HCT116 (cell line): ENCODE measurements at regions not wholly inside any gene's neighbourhood (a gene's known extent, or its start where the extent isn't known, plus 50 kb on each side); places are given as distances from the start of the nearest gene placed in this dataset.

Experiments
- ATAC-seq: fragments of 200-7000 bp; cut with Tn5 transposase; 2 replicates; pipeline ENCODE4 v1.9.1; 2020; ENCODE audit warnings: mild to moderate bottlenecking, moderate library complexity
- BruUV-seq: library from RNA; stranded (reverse); fragments of 400-500 nt; replicated peaks from 2 replicates; lab custom pipeline; 2021; lab: Mats Ljungman, UMichigan
- CTCF ChIA-PET: fragments of 300-600 bp; sonication (Branson Sonifier 250); formaldehyde crosslinking; loops from one replicate; lab custom pipeline; 2021; ENCODE audit warnings: antibody characterized with exemption; lab: Charles Lee
- POLR2A ChIA-PET: fragments of 300-600, 350-600 bp; sonication (Branson Sonifier 250); formaldehyde crosslinking; loops from one replicate; lab custom pipeline; 2021; ENCODE audit warnings: antibody characterized with exemption; lab: Charles Lee
- RAD21 ChIA-PET, 2 experiments: fragments of 300-600 bp; sonication (Branson Sonifier 250); formaldehyde crosslinking; loops; one replicate each; lab custom pipeline; 2023; ENCODE audit warnings: low total read pairs in 2 of 2; ENCODE audit not compliant: uncharacterized antibody in 2 of 2, unreplicated experiment in 2 of 2, low non-redundant PET in 1 of 2; lab: Charles Lee
- DNase-seq: peaks from one replicate; pipeline ENCODE4 v3.0.0-alpha.2; 2010; ENCODE audit warnings: low read depth, low spot score
- H2AFZ ChIP-seq: fragments of 200-600 bp; shearing (Covaris generic), sonication (generic); 2 replicates; pipeline ENCODE4 v1.6.1; 2017; ENCODE audit warnings: low read depth, mixed run types, mixed read lengths, antibody characterized with exemption, low read length; ENCODE audit not compliant: poor library complexity, severe bottlenecking
- H3K27ac ChIP-seq: 2 replicates; pipeline ENCODE4 v1.5.1; 2012; ENCODE audit warnings: low read depth, low read length
- H3K27me3 ChIP-seq: fragments of 200-600 bp; sonication (generic); 2 replicates; pipeline ENCODE4 v1.6.1; 2016; ENCODE audit warnings: mixed run types, low read length, mixed read lengths; ENCODE audit not compliant: insufficient read depth
- H3K36me3 ChIP-seq, 2 experiments: fragments of 200-500 bp in 1 of 2; fragments of 200-600 bp in 1 of 2; sonication (Bioruptor generic) in 1 of 2; sonication (generic) in 1 of 2; 2 replicates each; pipeline versions ENCODE4 v1.5.1 to v1.6.1; 2014 to 2016; ENCODE audit warnings: low read length in 2 of 2, inconsistent platforms in 1 of 2, mixed read lengths in 1 of 2, mixed run types in 1 of 2; ENCODE audit not compliant: insufficient read depth in 2 of 2, control insufficient read depth in 1 of 2
- H3K4me1 ChIP-seq, 2 experiments: fragments of 200-600 bp in 1 of 2; sonication (generic) in 1 of 2; 2 replicates each; pipeline versions ENCODE4 v1.5.1 to v1.6.1; 2012 to 2017; ENCODE audit warnings: low read length in 2 of 2, inconsistent platforms in 1 of 2, mild to moderate bottlenecking in 1 of 2, mixed read lengths in 1 of 2, mixed run types in 1 of 2, moderate library complexity in 1 of 2; ENCODE audit not compliant: insufficient read depth in 2 of 2, control insufficient read depth in 1 of 2
- H3K4me2 ChIP-seq: fragments of 200-600 bp; sonication (generic); 2 replicates; pipeline ENCODE4 v1.6.1; 2017; ENCODE audit warnings: mixed run types, low read length, mixed read lengths
- H3K4me3 ChIP-seq, 2 experiments: fragments of 200-600 bp in 1 of 2; sonication (generic) in 1 of 2; replicated peaks in 1 of 2; 2 replicates each; pipeline ENCODE4 v1.5.1; 2011 to 2016; ENCODE audit warnings: low read length in 2 of 2, control low read depth in 1 of 2, low read depth in 1 of 2, mild to moderate bottlenecking in 1 of 2, mixed read lengths in 1 of 2, mixed run types in 1 of 2
- H3K79me2 ChIP-seq: fragments of 200-600 bp; sonication (generic); 2 replicates; pipeline ENCODE4 v1.6.1; 2017; ENCODE audit warnings: mild to moderate bottlenecking, mixed run types, low read length, moderate library complexity, mixed read lengths; ENCODE audit not compliant: insufficient read depth
- H3K9ac ChIP-seq: fragments of 200-600 bp; sonication (generic); 2 replicates; pipeline ENCODE4 v1.6.1; 2016; ENCODE audit warnings: low read length, mixed read lengths
- H3K9me2 ChIP-seq: fragments of 200-600 bp; sonication (generic), shearing (Covaris generic); 2 replicates; pipeline ENCODE4 v1.6.1; 2017; ENCODE audit warnings: mixed run types, mild to moderate bottlenecking, moderate library complexity; ENCODE audit not compliant: insufficient read depth
- H3K9me3 ChIP-seq, 2 experiments: fragments of 200-500 bp in 1 of 2; fragments of 200-600 bp in 1 of 2; sonication (Bioruptor generic) in 1 of 2; sonication (generic) in 1 of 2; 2 replicates each; pipeline ENCODE4 v1.6.1; 2014 to 2017; ENCODE audit warnings: low read length in 2 of 2, mixed read lengths in 2 of 2, inconsistent platforms in 1 of 2, low read depth in 1 of 2, mild to moderate bottlenecking in 1 of 2, mixed run types in 1 of 2, moderate library complexity in 1 of 2; ENCODE audit not compliant: control insufficient read depth in 1 of 2, insufficient read depth in 1 of 2
- H4K20me1 ChIP-seq: fragments of 200-600 bp; sonication (generic), shearing (Covaris generic); 2 replicates; pipeline ENCODE4 v1.6.1; 2017; ENCODE audit warnings: mixed run types, mild to moderate bottlenecking, moderate library complexity; ENCODE audit not compliant: insufficient read depth
- CBX3 ChIP-seq: IDR thresholded peaks from 2 replicates; pipeline ENCODE4 v1.6.1; 2012; ENCODE audit warnings: low read depth
- CEBPB ChIP-seq: IDR thresholded peaks from 2 replicates; pipeline ENCODE4 v1.6.1; 2012; ENCODE audit warnings: low read depth
- EGR1 ChIP-seq: IDR thresholded peaks from 2 replicates; pipeline ENCODE4 v1.6.1; 2012; ENCODE audit warnings: low read depth
- ELF1 ChIP-seq: IDR thresholded peaks from 2 replicates; pipeline ENCODE4 v1.6.1; 2012; ENCODE audit warnings: low read depth, borderline replicate concordance
- FOSL1 ChIP-seq: IDR thresholded peaks from 2 replicates; pipeline ENCODE4 v1.6.1; 2012; ENCODE audit warnings: low read depth
- JUND ChIP-seq: IDR thresholded peaks from 2 replicates; pipeline ENCODE4 v1.6.1; 2012
- POLR2AphosphoS5 ChIP-seq: IDR thresholded peaks from 2 replicates; pipeline ENCODE4 v1.6.1; 2011; ENCODE audit warnings: mild to moderate bottlenecking, low read depth, low read length, moderate library complexity
- RAD21 ChIP-seq: IDR thresholded peaks from 2 replicates; pipeline ENCODE4 v1.6.1; 2012; ENCODE audit warnings: low read depth, mild to moderate bottlenecking
- SIN3A ChIP-seq: IDR thresholded peaks from 2 replicates; pipeline ENCODE4 v1.6.1; 2012; ENCODE audit warnings: low read depth
- SP1 ChIP-seq: IDR thresholded peaks from 2 replicates; pipeline ENCODE4 v1.6.1; 2012; ENCODE audit warnings: low read depth
- TCF7L2 ChIP-seq: IDR thresholded peaks from 2 replicates; pipeline ENCODE4 v1.7.0; 2011; ENCODE audit warnings: borderline replicate concordance, inconsistent platforms; ENCODE audit not compliant: insufficient read depth, insufficient read length; ENCODE audit errors: extremely low read depth
- YY1 ChIP-seq: IDR thresholded peaks from 2 replicates; pipeline ENCODE4 v1.6.1; 2011; ENCODE audit warnings: low read length, low read depth, moderate library complexity, mild to moderate bottlenecking; ENCODE audit not compliant: insufficient replicate concordance; ENCODE audit errors: extremely low read depth
- ZFX ChIP-seq: fragments of 450-650 bp; IDR thresholded peaks from 2 replicates; pipeline ENCODE4 v1.6.1; 2017
- ZNF274 ChIP-seq: fragments of 200-500 bp; sonication (Bioruptor generic); IDR thresholded peaks from 2 replicates; pipeline ENCODE4 v1.6.1; 2014; ENCODE audit warnings: mild to moderate bottlenecking, low read depth, low read length, inconsistent platforms
- intact Hi-C: fragments of 100-400 bp; cut with micrococcal nuclease; formaldehyde crosslinking; loops from 2 replicates; pipeline ENCODE4 v1.10.0; 2022
- TF ChIP-seq, protein P1 (sequence below): IDR thresholded peaks from 2 replicates; pipeline ENCODE4 v1.6.1; 2012
- TF ChIP-seq, protein P2 (sequence below): IDR thresholded peaks from 2 replicates; pipeline ENCODE4 v1.6.1; 2012; ENCODE audit warnings: low read depth

DNA sequence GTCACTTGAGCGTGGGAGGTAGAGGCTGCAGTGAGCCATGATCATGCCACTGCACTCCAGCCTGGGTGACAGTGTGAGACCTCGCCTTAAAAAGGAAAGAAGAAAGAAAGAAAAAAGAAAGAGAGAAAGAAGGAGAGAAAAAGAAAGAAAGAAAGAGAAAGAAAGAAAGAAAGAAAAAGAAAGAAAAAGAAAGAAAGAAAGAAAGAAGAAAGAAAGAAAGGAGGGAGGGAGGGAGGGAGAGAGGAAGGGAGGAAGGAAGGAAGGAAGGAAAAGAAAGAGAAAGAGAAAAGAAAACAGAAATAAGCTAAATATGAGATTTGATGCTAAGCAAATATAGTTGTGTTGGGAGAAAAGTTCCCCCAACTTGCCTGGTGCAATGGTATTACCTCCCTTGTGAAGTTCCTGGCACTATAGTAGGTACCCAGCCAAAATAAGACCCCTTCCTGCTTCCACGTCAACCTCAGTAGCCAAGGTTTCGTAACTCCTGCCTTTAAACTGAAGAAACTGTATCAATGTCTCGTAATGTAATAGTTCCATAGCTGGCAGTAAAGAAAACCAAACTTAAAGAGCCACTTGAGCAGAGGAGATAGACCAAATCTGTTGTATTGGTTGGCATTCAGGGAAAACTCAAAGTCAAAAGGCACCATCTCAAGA is 88.1 kb upstream of the HNRNPU start:
- Histone ChIP-seq H3K36me3 (no peaks in the 10 kb centered on the region), H4K20me1 (no peaks in the 10 kb centered on the region), H3K27me3 (no peaks in the 10 kb centered on the region), H3K79me2 (no peaks in the 10 kb centered on the region), H3K9me2 (no peaks in the 10 kb centered on the region), H3K4me2 (no peak overlapping the region), H3K4me3 (no peak overlapping the region), H2AFZ (no peak overlapping the region), H3K27ac (no peak overlapping the region), H3K4me1 (no peaks in the 10 kb centered on the region), H3K9ac (no peak overlapping the region), H3K9me3 (no peaks in the 10 kb centered on the region)
- ChIA-PET CTCF (no interaction called here), POLR2A (no interaction called here), RAD21 (no interaction called here)
- intact Hi-C loops = no loop called here
- TF ChIP-seq EGR1 (no peak), ZNF274 (no peak), SIN3A (no peak), ELF1 (no peak), RAD21 (no peak), CEBPB (no peak), JUND (no peak), FOSL1 (no peak), SP1 (no peak), YY1 (no peak), POLR2AphosphoS5 (no peak), TCF7L2 (no peak), ZFX (no peak), CBX3 (no peak)
- TF ChIP-seq, protein P1, sequence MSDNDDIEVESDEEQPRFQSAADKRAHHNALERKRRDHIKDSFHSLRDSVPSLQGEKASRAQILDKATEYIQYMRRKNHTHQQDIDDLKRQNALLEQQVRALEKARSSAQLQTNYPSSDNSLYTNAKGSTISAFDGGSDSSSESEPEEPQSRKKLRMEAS = no peak
- TF ChIP-seq, protein P2, sequence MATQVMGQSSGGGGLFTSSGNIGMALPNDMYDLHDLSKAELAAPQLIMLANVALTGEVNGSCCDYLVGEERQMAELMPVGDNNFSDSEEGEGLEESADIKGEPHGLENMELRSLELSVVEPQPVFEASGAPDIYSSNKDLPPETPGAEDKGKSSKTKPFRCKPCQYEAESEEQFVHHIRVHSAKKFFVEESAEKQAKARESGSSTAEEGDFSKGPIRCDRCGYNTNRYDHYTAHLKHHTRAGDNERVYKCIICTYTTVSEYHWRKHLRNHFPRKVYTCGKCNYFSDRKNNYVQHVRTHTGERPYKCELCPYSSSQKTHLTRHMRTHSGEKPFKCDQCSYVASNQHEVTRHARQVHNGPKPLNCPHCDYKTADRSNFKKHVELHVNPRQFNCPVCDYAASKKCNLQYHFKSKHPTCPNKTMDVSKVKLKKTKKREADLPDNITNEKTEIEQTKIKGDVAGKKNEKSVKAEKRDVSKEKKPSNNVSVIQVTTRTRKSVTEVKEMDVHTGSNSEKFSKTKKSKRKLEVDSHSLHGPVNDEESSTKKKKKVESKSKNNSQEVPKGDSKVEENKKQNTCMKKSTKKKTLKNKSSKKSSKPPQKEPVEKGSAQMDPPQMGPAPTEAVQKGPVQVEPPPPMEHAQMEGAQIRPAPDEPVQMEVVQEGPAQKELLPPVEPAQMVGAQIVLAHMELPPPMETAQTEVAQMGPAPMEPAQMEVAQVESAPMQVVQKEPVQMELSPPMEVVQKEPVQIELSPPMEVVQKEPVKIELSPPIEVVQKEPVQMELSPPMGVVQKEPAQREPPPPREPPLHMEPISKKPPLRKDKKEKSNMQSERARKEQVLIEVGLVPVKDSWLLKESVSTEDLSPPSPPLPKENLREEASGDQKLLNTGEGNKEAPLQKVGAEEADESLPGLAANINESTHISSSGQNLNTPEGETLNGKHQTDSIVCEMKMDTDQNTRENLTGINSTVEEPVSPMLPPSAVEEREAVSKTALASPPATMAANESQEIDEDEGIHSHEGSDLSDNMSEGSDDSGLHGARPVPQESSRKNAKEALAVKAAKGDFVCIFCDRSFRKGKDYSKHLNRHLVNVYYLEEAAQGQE = no peak
- ATAC-seq (no peak), DNase-seq (no peak)
- no TSS peak for BruUV-seq
